ENCODE measurements at regions not wholly inside any gene's neighbourhood (a gene's known extent, or its start where the extent isn't known, plus 50 kb on each side); places are given as distances from the start of the nearest gene placed in this dataset.

GRCh38 chr6:22418714-22419113 is 121.9 kb upstream of the PRL start:
- Histone ChIP-seq H3K27me3 (no peaks in the 10 kb centered on the region), H3K36me3 (replicated peaks in 1 of 2) (no peaks in the 10 kb centered on the region), H3K27ac (no peak overlapping the region), H3K4me1 (replicated peaks in 1 of 2) (no peaks in the 10 kb centered on the region), H3K4me3 (no peak overlapping the region), H3K9me3 (replicated peaks in 1 of 3) (peaks cover 0 to 9% (median 0%) of the 10 kb centered on the region in 3 donors)
- no peak for TF ChIP-seq POLR2A (IDR thresholded peaks at IDR 0.05)
- no peak for TF ChIP-seq CTCF (IDR thresholded peaks at IDR 0.05)
- no peak for DNase-seq
- 43 to 49% (median 46%) methylated on average over 1 of the region's 1 CpG for WGBS, 4 donors
- intact Hi-C loops (cut with DNase I): no loop called here

- Histone ChIP-seq H3K27ac (no peak overlapping the region), H3K9me3 (replicated peaks in 1 of 3) (peaks cover 0 to 9% (median 0%) of the 10 kb centered on the region in 3 donors), H3K27me3 (no peaks in the 10 kb centered on the region), H3K4me3 (no peak overlapping the region), H3K4me1 (replicated peaks in 1 of 2) (no peaks in the 10 kb centered on the region), H3K36me3 (replicated peaks in 1 of 2) (no peaks in the 10 kb centered on the region)
- DNase-seq: no peak
- WGBS, 4 donors: 68 to 79% (median 75%) methylated on average over 2 of the region's 2 CpGs
- TF ChIP-seq POLR2A (IDR thresholded peaks at IDR 0.05) (no peak), CTCF (IDR thresholded peaks at IDR 0.05) (no peak)
- intact Hi-C loops (cut with DNase I): no loop called here
Observed at GRCh38 chr6:22421198-22421597, 124.4 kb upstream of the PRL start.

GRCh38 chr6:22424196-22424595 is 127.4 kb upstream of the PRL start:
- Histone ChIP-seq H3K27me3 (no peaks in the 10 kb centered on the region), H3K27ac (no peak overlapping the region), H3K4me3 (no peak overlapping the region), H3K4me1 (replicated peaks in 1 of 2) (no peaks in the 10 kb centered on the region), H3K9me3 (replicated peaks in 1 of 3) (no peaks in the 10 kb centered on the region), H3K36me3 (replicated peaks in 1 of 2) (no peaks in the 10 kb centered on the region)
- intact Hi-C loops (cut with DNase I): no loop called here
- no peak for DNase-seq
- 75 to 88% (median 81%) methylated on average over 2 of the region's 2 CpGs for WGBS, 4 donors
- TF ChIP-seq CTCF (IDR thresholded peaks at IDR 0.05): no peak
- TF ChIP-seq POLR2A (IDR thresholded peaks at IDR 0.05): no peak

GRCh38 chr6:22432060-22432459 is 135.2 kb upstream of the PRL start:
- 79 to 85% (median 85%) methylated on average over 2 of the region's 2 CpGs for WGBS, 4 donors
- no peaks in the 10 kb centered on the region for H3K27me3 ChIP-seq
- no peaks in the 10 kb centered on the region for H3K36me3 ChIP-seq (replicated peaks in 1 of 2)
- no peak overlapping the region for H3K4me3 ChIP-seq
- H3K4me1 ChIP-seq (replicated peaks in 1 of 2): no peaks in the 10 kb centered on the region
- intact Hi-C loops (cut with DNase I): no loop called here
- no peak overlapping the region for H3K27ac ChIP-seq
- TF ChIP-seq POLR2A (IDR thresholded peaks at IDR 0.05) (no peak), CTCF (IDR thresholded peaks at IDR 0.05) (no peak)
- no peak for DNase-seq
- H3K9me3 ChIP-seq (replicated peaks in 1 of 3): no peaks in the 10 kb centered on the region
